Esophagus squamous epithelium (tissue), 5 donors: ENCODE measurements at regions not wholly inside any gene's neighbourhood (a gene's known extent, or its start where the extent isn't known, plus 50 kb on each side); places are given as distances from the start of the nearest gene placed in this dataset.
"Not testable (repeated sequence)": the region's sequence is repeated elsewhere in the genome, so short reads cannot be mapped to it uniquely, and the experiment has no call there.

Experiments used
- DNase-seq: peaks from one replicate; lab custom pipeline; 2025; lab: John Stamatoyannopoulos, UW
- H3K27ac ChIP-seq, 4 donors: fragments of 200-600 bp; sonication (generic); one replicate each; pipeline ENCODE4 v1.5.1; 2016 to 2019; ENCODE audit warnings: mild to moderate bottlenecking in 1 of 4
- H3K27me3 ChIP-seq, 4 donors: fragments of 200-600 bp; sonication (generic); 1 replicate in 3 of 4; 2 replicates in 1 of 4; pipeline versions ENCODE4 v1.5.1 to v1.6.0; 2017 to 2021; ENCODE audit warnings: antibody characterized with exemption in 1 of 4
- H3K36me3 ChIP-seq, 3 donors: fragments of 200-600 bp; sonication (generic); one replicate each; pipeline ENCODE4 v1.5.1; 2016 to 2019
- H3K4me1 ChIP-seq, 3 donors: fragments of 200-600 bp; sonication (generic); one replicate each; pipeline ENCODE4 v1.5.1; 2017 to 2019
- H3K4me3 ChIP-seq, 4 donors: fragments of 200-600 bp; sonication (generic); 1 replicate in 3 of 4; 2 replicates in 1 of 4; pipeline ENCODE4 v1.5.1; 2016 to 2019; ENCODE audit warnings: mild to moderate bottlenecking in 2 of 4, moderate library complexity in 1 of 4
- H3K9me3 ChIP-seq, 3 donors: fragments of 200-600 bp; sonication (generic); one replicate each; pipeline ENCODE4 v1.5.1; 2016 to 2019
- POLR2A ChIP-seq, 4 donors: fragments of 450-650 bp; IDR thresholded peaks; one replicate each; pipeline ENCODE4 v1.6.1; 2017; ENCODE audit warnings: antibody characterized with exemption in 4 of 4, mild to moderate bottlenecking in 4 of 4, moderate library complexity in 3 of 4
- WGBS, 2 donors: methylation state at CpG; one replicate each; pipeline ENCODE4 v1.1.5; 2018; 5-methylcytosine and 5-hydroxymethylcytosine counted together
- intact Hi-C: fragments of 100-400 bp; cut with DNase I; formaldehyde crosslinking; loops from one replicate; pipeline ENCODE4 v1.15.0; 2022
- TF ChIP-seq, protein P1 (sequence below), 6 experiments: fragments of 450-650 bp in 4 of 6; fragments of 200-600 bp in 2 of 6; sonication (generic) in 2 of 6; IDR thresholded peaks; one replicate each; pipeline ENCODE4 v1.5.1; 2016 to 2019; ENCODE audit warnings: antibody characterized with exemption in 6 of 6, mild to moderate bottlenecking in 4 of 6, moderate library complexity in 4 of 6
- donor health status: DM: yes; HTN: yes; CAD: no.

DNA sequence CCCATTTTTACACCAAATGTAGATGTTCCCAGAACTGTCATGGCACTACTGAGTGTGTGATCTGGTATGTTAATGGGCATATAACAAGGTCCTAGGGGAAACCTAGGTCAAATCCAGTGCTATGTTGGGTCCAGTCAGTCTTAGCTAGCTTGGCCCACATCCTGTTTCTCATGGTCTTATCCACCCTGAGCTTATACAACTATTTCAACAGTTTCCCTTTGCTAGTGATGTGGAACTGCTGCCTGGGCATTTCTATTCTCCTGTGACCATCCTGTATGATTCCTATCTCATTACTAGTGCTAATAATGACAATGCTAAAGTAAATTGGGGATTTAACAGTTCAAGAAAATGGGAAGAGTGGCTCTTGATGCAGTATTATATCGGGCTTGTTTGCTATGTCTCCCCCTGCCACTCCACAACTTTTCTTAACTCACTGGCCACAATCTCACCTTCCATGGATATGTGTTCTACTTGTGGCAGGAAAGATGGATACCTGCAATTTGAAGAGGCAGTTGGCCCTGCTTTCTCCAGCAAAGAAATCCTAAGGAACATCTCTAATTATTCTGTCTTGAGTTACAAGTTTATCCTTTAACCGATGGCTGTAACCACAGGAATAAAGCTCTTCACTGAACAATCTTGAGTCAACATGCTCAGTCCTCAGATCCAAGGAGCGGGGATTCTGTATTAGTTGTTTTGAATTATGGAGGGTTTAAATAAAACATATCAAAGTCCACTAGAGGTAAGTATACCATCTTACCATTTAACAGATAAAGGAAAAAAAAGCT, 707.8 kb downstream of the XPNPEP1 start:
- intact Hi-C loops = no loop called here
- no peak for DNase-seq
- H3K27me3 ChIP-seq = no peaks in the 10 kb centered on the region
- no peak overlapping the region for H3K27ac ChIP-seq
- no peaks in the 10 kb centered on the region for H3K9me3 ChIP-seq
- H3K4me3 ChIP-seq = no peak overlapping the region
- WGBS, 2 donors = 62 to 81% methylated on average over 3 of the region's 3 CpGs
- no peak for TF ChIP-seq POLR2A (IDR thresholded peaks at IDR 0.05)
- TF ChIP-seq, protein P1, sequence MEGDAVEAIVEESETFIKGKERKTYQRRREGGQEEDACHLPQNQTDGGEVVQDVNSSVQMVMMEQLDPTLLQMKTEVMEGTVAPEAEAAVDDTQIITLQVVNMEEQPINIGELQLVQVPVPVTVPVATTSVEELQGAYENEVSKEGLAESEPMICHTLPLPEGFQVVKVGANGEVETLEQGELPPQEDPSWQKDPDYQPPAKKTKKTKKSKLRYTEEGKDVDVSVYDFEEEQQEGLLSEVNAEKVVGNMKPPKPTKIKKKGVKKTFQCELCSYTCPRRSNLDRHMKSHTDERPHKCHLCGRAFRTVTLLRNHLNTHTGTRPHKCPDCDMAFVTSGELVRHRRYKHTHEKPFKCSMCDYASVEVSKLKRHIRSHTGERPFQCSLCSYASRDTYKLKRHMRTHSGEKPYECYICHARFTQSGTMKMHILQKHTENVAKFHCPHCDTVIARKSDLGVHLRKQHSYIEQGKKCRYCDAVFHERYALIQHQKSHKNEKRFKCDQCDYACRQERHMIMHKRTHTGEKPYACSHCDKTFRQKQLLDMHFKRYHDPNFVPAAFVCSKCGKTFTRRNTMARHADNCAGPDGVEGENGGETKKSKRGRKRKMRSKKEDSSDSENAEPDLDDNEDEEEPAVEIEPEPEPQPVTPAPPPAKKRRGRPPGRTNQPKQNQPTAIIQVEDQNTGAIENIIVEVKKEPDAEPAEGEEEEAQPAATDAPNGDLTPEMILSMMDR (IDR thresholded peaks at IDR 0.05) = no peak
- no peaks in the 10 kb centered on the region for H3K36me3 ChIP-seq
- no peaks in the 10 kb centered on the region for H3K4me1 ChIP-seq

- H3K9me3 ChIP-seq, H3K27me3 ChIP-seq: not testable (repeated sequence)
Observed at GRCh38 chr10:109214891-109215290, 708.4 kb downstream of the XPNPEP1 start.

DNA sequence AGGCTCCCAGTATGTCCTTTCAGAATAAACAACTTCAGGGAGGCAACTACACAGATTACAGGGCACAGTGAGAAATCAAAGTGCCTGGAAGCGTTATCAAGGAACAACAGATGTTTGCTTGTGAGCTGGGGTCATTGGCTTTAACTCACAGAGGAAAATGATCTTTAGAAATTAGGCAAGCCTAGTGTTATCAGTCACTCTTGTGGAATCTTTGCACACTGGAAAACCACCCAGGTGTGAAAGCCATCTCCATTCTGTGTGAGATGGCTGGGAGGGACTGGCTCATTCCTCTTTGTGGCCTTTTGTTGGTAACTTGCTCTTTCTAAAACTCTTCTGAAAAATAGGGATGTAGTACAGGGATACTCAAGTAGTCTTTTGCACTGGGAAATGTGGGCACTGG, 716.0 kb downstream of the XPNPEP1 start:
- Histone ChIP-seq H3K4me1 (no peaks in the 10 kb centered on the region), H3K9me3 (no peaks in the 10 kb centered on the region), H3K4me3 (no peak overlapping the region), H3K27me3 (no peaks in the 10 kb centered on the region), H3K36me3 (no peaks in the 10 kb centered on the region), H3K27ac (no peak overlapping the region)
- 20 to 36% methylated on average over 1 of the region's 1 CpG for WGBS, 2 donors
- intact Hi-C loops = no loop called here
- no peak for TF ChIP-seq POLR2A (IDR thresholded peaks at IDR 0.05)
- TF ChIP-seq, protein P1 (IDR thresholded peaks at IDR 0.05) = no peak
- no peak for DNase-seq

More at GRCh38 chr10:109214891-109215290, 708.4 kb downstream of the XPNPEP1 start:
- intact Hi-C loops, H3K4me3 ChIP-seq, H3K36me3 ChIP-seq, H3K4me1 ChIP-seq, H3K27ac ChIP-seq, DNase-seq: not testable (repeated sequence)
- 87 to 90% methylated on average over 3 of the region's 3 CpGs for WGBS, 2 donors

DNA sequence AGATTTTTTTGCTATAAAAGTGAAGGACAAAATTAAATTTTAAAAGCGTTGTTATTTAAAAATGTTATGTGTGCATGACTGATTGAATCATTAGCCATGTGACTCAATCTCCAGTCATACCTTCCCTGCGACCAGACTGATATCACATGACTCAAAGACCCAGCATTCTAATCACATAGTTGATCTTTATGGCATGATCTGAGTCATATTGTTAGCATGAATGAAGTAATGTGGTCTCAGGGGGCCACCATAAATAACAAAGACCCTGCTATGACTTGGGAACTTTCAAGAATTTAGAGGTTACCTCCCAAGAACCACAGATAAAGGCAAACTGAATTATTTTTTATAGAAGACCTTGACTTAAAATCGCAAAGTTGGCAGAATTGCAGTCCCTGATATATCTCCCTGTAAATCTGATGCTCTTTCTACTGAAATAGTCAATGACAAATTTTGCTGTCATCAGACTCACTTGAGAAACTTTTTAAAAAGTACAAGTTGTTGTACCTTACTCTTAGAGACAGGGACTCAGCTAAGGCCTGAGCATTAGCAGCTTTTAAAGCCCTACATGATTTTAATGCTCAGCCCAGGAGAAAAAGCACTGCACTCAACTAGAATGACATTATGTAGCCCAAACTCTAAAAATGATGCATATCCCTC, 717.3 kb downstream of the XPNPEP1 start:
- no peaks in the 10 kb centered on the region for H3K9me3 ChIP-seq
- intact Hi-C loops = no loop called here
- 63% methylated on average over 3 of the region's 3 CpGs for WGBS, 2 donors
- no peaks in the 10 kb centered on the region for H3K27me3 ChIP-seq
- no peaks in the 10 kb centered on the region for H3K36me3 ChIP-seq
- no peak for TF ChIP-seq POLR2A (IDR thresholded peaks at IDR 0.05)
- TF ChIP-seq, protein P1 (IDR thresholded peaks at IDR 0.05) = no peak
- no peak overlapping the region for H3K27ac ChIP-seq
- DNase-seq = no peak
- H3K4me1 ChIP-seq = no peaks in the 10 kb centered on the region
- no peak overlapping the region for H3K4me3 ChIP-seq

GRCh38 chr10:109203646-109204353, 719.5 kb downstream of the XPNPEP1 start:
- no peak for DNase-seq
- intact Hi-C loops = no loop called here
- TF ChIP-seq, protein P1 (IDR thresholded peaks at IDR 0.05) = no peak
- TF ChIP-seq POLR2A (IDR thresholded peaks at IDR 0.05) = no peak
- 68 to 84% methylated on average over 3 of the region's 3 CpGs for WGBS, 2 donors
- no peaks in the 10 kb centered on the region for H3K27me3 ChIP-seq
- H3K9me3 ChIP-seq = no peaks in the 10 kb centered on the region
- H3K27ac ChIP-seq = no peak overlapping the region
- no peak overlapping the region for H3K4me3 ChIP-seq
- no peaks in the 10 kb centered on the region for H3K36me3 ChIP-seq
- no peaks in the 10 kb centered on the region for H3K4me1 ChIP-seq
